HL-60 (cell line): ENCODE measurements at regions not wholly inside any gene's neighbourhood (a gene's known extent, or its start where the extent isn't known, plus 50 kb on each side); places are given as distances from the start of the nearest gene placed in this dataset.

ENCODE experiments used
- DNase-seq, 2 experiments: peaks; one replicate each; pipeline ENCODE4 v3.0.0-alpha.2; 2010 to 2020; ENCODE audit warnings: low read depth in 1 of 2, low spot score in 1 of 2
- H3K27ac ChIP-seq: fragments of 250-450 bp; sonication (Bioruptor Pico); replicated peaks from 2 replicates; pipeline ENCODE4 v1.5.1; 2020; ENCODE audit warnings: mild to moderate bottlenecking, moderate library complexity
- H3K27me3 ChIP-seq: fragments of 250-450 bp; sonication (Bioruptor Pico); 2 replicates; pipeline ENCODE4 v1.5.1; 2021; ENCODE audit warnings: mild to moderate bottlenecking, moderate library complexity; ENCODE audit not compliant: insufficient read depth, poor library complexity, severe bottlenecking
- H3K4me3 ChIP-seq: replicated peaks from 2 replicates; pipeline ENCODE4 v1.5.1; 2011; ENCODE audit warnings: mild to moderate bottlenecking, control low read depth, low read length; ENCODE audit not compliant: insufficient read depth
- CTCF ChIP-seq: IDR thresholded peaks from one replicate; pipeline ENCODE4 v1.5.1; 2011; ENCODE audit warnings: low read length, control low read depth, inconsistent platforms; ENCODE audit not compliant: insufficient read depth
- GABPA ChIP-seq: IDR thresholded peaks from 2 replicates; pipeline ENCODE4 v1.6.1; 2012; ENCODE audit warnings: low read depth
- POLR2AphosphoS5 ChIP-seq: IDR thresholded peaks from 2 replicates; pipeline ENCODE4 v1.6.1; 2012; ENCODE audit warnings: low read depth
- SPI1 ChIP-seq: IDR thresholded peaks from 2 replicates; pipeline ENCODE4 v1.6.1; 2012; ENCODE audit warnings: low read depth, mild to moderate bottlenecking, borderline replicate concordance
- TF ChIP-seq, protein P1 (sequence below): IDR thresholded peaks from 2 replicates; pipeline ENCODE4 v1.6.1; 2012; ENCODE audit warnings: low read depth; ENCODE audit not compliant: insufficient replicate concordance

- Histone ChIP-seq H3K27ac (no peak overlapping the region), H3K27me3 (peaks cover 2% of the 10 kb centered on the region), H3K4me3 (no peak overlapping the region)
- DNase-seq: no peak
- TF ChIP-seq, protein P1, sequence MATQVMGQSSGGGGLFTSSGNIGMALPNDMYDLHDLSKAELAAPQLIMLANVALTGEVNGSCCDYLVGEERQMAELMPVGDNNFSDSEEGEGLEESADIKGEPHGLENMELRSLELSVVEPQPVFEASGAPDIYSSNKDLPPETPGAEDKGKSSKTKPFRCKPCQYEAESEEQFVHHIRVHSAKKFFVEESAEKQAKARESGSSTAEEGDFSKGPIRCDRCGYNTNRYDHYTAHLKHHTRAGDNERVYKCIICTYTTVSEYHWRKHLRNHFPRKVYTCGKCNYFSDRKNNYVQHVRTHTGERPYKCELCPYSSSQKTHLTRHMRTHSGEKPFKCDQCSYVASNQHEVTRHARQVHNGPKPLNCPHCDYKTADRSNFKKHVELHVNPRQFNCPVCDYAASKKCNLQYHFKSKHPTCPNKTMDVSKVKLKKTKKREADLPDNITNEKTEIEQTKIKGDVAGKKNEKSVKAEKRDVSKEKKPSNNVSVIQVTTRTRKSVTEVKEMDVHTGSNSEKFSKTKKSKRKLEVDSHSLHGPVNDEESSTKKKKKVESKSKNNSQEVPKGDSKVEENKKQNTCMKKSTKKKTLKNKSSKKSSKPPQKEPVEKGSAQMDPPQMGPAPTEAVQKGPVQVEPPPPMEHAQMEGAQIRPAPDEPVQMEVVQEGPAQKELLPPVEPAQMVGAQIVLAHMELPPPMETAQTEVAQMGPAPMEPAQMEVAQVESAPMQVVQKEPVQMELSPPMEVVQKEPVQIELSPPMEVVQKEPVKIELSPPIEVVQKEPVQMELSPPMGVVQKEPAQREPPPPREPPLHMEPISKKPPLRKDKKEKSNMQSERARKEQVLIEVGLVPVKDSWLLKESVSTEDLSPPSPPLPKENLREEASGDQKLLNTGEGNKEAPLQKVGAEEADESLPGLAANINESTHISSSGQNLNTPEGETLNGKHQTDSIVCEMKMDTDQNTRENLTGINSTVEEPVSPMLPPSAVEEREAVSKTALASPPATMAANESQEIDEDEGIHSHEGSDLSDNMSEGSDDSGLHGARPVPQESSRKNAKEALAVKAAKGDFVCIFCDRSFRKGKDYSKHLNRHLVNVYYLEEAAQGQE: no peak
- no peak for TF ChIP-seq CTCF
- TF ChIP-seq POLR2AphosphoS5: no peak
- TF ChIP-seq GABPA: no peak
- TF ChIP-seq SPI1: no peak
Observed at GRCh38 chr2:7377916-7378569, 460.8 kb downstream of the RNF144A start.

DNA sequence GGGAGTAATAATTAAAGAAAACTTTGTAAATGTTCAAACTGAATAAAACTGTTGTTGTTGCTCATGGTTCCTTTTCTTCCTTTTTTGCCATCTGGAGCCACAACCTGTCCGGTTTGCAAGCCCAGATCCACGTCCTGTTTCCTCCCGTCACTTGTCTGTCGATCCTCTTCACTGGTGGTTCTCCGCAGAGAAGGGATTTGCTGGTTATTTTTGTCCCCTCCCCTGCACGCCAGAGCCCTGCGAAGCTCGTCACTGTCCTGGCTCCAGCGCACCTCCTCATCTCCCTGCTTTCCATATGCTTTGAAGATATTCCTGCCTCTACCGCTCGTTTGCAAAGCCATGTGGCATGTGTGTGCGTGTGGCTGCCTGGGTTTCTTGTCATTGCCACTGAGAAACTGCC is 461.4 kb downstream of the RNF144A start:
- DNase-seq: no peak
- Histone ChIP-seq H3K27ac (no peak overlapping the region), H3K27me3 (peaks cover 2% of the 10 kb centered on the region), H3K4me3 (no peak overlapping the region)
- no peak for TF ChIP-seq SPI1
- TF ChIP-seq CTCF: no peak
- no peak for TF ChIP-seq POLR2AphosphoS5
- TF ChIP-seq GABPA: no peak
- TF ChIP-seq, protein P1: no peak

GRCh38 chr2:7379799-7380198 is 462.6 kb downstream of the RNF144A start:
- H3K27me3 ChIP-seq: peaks cover 2% of the 10 kb centered on the region
- H3K4me3 ChIP-seq: no peak overlapping the region
- TF ChIP-seq SPI1 (no peak), GABPA (no peak), POLR2AphosphoS5 (no peak), CTCF (no peak)
- TF ChIP-seq, protein P1: no peak
- DNase-seq: no peak
- no peak overlapping the region for H3K27ac ChIP-seq
